ENCODE measurements at regions not wholly inside any gene's neighbourhood (a gene's known extent, or its start where the extent isn't known, plus 50 kb on each side); places are given as distances from the start of the nearest gene placed in this dataset.

DNA sequence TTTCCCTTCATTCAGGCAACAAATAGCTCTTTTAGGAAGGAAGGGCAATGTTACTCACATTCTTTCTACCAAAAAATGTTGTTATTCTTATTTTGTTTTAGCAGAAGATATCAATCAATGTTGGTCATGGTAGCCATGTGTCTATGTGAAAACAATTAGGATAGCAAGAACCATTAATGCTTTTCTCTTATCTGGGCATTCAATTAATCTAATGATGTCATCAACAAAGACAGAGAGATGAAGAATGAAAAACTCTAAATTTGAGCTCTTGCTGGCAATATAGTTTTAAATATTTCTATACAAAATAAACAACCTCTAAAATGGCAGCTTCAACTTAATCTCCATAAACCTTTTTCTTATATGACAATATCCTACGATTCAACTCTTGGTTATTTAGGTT is 353.7 kb upstream of the ANKRD30A start:
- no peak for TF ChIP-seq POLR2A (IDR thresholded peaks at IDR 0.05; ENCODE audit: low read depth, low read length)
- TF ChIP-seq, protein P1, sequence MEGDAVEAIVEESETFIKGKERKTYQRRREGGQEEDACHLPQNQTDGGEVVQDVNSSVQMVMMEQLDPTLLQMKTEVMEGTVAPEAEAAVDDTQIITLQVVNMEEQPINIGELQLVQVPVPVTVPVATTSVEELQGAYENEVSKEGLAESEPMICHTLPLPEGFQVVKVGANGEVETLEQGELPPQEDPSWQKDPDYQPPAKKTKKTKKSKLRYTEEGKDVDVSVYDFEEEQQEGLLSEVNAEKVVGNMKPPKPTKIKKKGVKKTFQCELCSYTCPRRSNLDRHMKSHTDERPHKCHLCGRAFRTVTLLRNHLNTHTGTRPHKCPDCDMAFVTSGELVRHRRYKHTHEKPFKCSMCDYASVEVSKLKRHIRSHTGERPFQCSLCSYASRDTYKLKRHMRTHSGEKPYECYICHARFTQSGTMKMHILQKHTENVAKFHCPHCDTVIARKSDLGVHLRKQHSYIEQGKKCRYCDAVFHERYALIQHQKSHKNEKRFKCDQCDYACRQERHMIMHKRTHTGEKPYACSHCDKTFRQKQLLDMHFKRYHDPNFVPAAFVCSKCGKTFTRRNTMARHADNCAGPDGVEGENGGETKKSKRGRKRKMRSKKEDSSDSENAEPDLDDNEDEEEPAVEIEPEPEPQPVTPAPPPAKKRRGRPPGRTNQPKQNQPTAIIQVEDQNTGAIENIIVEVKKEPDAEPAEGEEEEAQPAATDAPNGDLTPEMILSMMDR (IDR thresholded peaks at IDR 0.05 in 2 of 3, conservative IDR thresholded peaks at IDR 0.05 in 1 of 3; ENCODE audit: control insufficient read depth in 2 of 3, extremely low read depth in 1 of 3, insufficient read depth in 1 of 3, low read depth in 3 of 3, low read length in 3 of 3) = no peak
- TF ChIP-seq POLR2AphosphoS5 (IDR thresholded peaks at IDR 0.05; ENCODE audit: low read length) = no peak
- no peak for TF ChIP-seq YY1 (IDR thresholded peaks at IDR 0.05; ENCODE audit: low read depth, low read length)
- TF ChIP-seq ZSCAN29 (IDR thresholded peaks at IDR 0.05) = no peak
- TF ChIP-seq HCFC1 (IDR thresholded peaks at IDR 0.05; ENCODE audit: low read length) = no peak
- TF ChIP-seq IKZF1 (conservative IDR thresholded peaks at IDR 0.05) = no peak
- no peak for TF ChIP-seq TBL1XR1 (IDR thresholded peaks at IDR 0.05; ENCODE audit: low read depth, low read length)
- TF ChIP-seq TARDBP (IDR thresholded peaks at IDR 0.05; ENCODE audit: borderline replicate concordance) = no peak
- TF ChIP-seq JUNB (IDR thresholded peaks at IDR 0.05) = no peak
- no peak for TF ChIP-seq NFIC (IDR thresholded peaks at IDR 0.05; ENCODE audit: low read depth, low read length)
- no peak for TF ChIP-seq EP300 (IDR thresholded peaks at IDR 0.05; ENCODE audit: borderline replicate concordance in 1 of 2, control insufficient read depth in 1 of 2, low read depth in 2 of 2, low read length in 2 of 2)
